GM18508 (cell line): ENCODE measurements at regions not wholly inside any gene's neighbourhood (a gene's known extent, or its start where the extent isn't known, plus 50 kb on each side); places are given as distances from the start of the nearest gene placed in this dataset.

Experiments
- ATAC-seq: cut with Tn5 transposase; IDR thresholded peaks from one replicate; pipeline ENCODE4 v1.9.1; 2021; ENCODE audit warnings: moderate number of reproducible peaks; ENCODE audit not compliant: insufficient read depth, unreplicated experiment

- ATAC-seq, result no peak
These were observed 195.3 kb downstream of the LIG4 start for GRCh38 chr13:108020027-108020426.

- no peak for ATAC-seq
These were observed 196.9 kb downstream of the LIG4 start for GRCh38 chr13:108018371-108018870.

DNA sequence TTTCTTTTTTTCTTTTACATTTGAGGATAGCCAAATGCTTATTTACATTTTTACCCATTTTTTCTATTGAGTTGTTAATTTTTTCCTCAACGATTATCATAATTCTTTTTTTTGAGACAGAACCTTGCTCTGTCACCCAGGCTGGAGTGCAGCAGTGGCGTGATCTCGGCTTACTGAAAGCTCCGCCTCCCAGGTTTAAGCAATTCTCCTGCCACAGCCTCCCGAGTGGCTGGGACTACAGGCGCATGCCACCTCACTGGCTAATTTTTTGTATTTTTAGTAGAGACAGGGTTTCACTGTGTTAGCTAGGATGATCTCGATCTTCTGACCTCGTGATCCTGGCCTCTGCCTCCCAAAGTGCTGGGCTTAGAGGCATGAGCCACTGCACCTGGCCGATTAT lies 208.7 kb downstream of the LIG4 start:
- no peak for ATAC-seq

DNA sequence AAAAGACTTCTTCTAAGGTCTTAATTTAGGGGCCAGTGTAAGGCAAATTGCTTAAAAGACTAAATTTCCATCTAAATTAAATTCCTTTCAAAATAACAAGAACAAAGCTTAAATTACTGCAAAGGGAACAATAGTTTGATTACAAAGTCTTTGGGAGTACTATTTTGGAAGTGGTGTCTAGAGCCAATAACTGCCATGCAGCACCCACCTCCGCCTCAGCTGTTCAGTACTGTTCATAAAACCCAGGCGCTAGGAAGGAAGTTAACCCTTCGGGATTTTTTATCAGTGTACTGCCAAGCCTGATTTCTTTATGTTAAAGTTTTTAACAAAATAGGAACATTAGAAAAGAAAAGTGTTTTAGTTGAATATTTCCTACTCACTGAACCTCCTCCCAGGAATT lies 210.1 kb downstream of the LIG4 start:
- ATAC-seq, result no peak

GRCh38 chr13:108003626-108004025 lies 211.7 kb downstream of the LIG4 start:
- ATAC-seq, result no peak

DNA sequence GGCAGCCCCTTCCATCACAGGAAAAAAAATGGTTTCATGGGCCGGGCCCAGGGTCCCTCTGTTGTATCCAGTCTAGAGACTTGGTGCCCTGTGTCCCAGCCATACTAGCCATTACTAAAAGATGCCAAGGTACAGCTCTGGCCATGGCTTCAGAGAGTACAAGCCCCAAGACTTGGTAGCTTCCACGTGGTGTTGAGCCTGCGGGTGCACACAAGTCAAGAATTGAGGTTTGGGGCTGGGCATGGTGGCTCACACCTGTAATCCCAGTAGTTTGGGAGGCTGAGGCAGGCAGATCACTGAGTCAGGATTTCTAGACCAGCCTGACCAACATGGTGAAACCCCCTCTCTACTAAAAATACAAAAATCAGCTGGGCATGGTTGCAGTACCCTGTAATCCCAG lies 214.3 kb downstream of the LIG4 start:
- no peak for ATAC-seq

DNA sequence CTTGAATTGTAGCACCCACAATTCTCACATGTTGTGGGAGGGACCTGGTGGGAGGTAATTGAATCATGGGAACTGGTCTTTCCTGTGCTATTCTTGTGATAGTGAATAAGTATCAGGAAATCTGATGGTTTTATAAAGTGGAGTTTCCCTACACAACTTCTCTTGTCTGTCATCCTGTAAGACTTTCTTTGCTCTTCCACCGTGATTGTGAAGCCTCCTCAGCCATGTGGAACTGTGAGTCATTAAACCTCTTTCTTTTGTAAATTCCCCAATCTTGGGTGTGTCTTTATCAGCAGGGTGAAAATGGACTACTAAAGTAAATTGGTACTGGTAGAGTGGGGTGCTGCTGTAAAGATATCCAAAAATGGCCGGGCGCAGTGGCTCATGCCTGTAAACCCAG lies 215.6 kb downstream of the LIG4 start:
- no peak for ATAC-seq

- no peak for ATAC-seq
These were observed 221.2 kb downstream of the LIG4 start for GRCh38 chr13:107994137-107994536.

DNA sequence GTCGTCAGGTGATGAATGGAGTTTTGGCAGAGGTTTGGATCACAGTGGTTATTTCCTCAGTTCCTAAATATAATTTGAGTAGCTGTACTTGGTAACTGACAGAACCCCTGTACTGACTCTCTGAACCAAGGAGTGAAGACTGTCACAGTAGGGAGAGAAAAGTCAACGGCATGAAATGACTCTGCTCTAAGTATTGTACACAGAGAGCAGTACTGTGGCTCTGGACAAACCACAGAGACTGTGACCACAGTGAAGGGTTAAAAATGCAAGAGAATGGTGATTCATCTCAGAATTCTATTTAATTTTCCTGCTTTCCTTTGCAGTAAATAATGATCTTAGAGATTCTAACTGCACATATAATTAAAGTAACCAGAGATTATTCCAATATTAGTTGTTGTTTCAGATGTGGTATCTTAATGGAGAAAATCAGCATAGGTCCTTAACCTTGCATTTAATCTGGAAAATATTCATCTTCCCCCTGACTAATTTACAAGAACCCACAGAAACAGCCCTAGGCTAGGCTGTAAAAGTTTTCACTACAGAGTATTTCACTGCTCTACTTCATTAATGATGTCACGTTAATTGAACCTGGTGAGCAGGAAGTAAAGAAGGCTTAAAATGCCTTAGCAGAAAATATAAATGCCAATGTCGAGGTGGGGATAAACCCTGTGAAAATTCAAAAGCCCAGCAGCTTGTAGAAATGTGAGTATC lies 221.9 kb downstream of the LIG4 start:
- ATAC-seq, result no peak

- ATAC-seq, result no peak
These were observed 222.8 kb downstream of the LIG4 start for GRCh38 chr13:107992542-107992941.

DNA sequence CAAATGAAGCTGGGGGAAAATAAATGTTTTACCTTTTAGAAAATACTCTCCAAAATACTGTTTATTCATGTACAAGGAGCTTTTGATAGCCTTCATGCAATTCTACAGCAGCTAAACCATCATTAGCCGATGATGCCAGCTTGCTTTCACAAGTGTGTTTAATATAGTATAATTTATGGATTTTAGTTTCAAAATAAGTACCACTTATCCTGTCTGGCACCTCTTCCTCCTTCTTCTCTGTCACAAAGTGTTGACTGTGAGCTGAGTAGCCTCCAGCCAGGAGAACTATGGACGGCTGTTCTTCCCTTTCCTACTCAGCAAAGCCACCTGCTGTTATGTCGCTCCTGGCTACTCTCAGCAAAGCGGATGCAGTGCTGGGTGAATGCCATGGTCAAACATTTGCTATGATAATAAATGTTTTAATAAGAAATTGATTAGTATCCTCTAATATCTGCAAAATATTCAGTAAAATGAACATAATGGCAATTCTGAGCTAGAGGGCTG lies 238.2 kb downstream of the LIG4 start:
- no peak for ATAC-seq

GRCh38 chr13:107976628-107977027 lies 238.7 kb downstream of the LIG4 start:
- ATAC-seq, result no peak

DNA sequence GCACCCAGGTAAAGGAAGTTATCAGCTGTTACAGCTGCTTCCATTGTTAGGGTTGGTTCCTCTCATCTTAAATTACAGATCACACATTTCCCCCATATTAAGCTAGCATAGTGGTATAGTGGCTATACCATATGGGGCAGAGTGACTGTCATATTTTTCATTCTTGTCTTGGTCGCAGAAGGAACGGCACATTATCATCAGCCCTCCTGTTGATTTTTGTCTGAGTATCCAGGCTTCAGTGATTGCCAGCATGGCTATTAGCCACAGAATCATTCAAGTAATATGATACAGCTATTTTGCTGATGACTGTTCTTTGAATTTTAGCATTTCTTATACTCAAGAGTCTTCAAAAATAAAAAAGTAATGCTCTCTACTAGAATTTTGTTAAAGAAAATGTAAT lies 240.9 kb downstream of the LIG4 start:
- no peak for ATAC-seq

- ATAC-seq, result no peak
These were observed 245.8 kb downstream of the LIG4 start for GRCh38 chr13:107969546-107969945.

- ATAC-seq, result no peak
These were observed 246.9 kb downstream of the LIG4 start for GRCh38 chr13:107968470-107968869.

DNA sequence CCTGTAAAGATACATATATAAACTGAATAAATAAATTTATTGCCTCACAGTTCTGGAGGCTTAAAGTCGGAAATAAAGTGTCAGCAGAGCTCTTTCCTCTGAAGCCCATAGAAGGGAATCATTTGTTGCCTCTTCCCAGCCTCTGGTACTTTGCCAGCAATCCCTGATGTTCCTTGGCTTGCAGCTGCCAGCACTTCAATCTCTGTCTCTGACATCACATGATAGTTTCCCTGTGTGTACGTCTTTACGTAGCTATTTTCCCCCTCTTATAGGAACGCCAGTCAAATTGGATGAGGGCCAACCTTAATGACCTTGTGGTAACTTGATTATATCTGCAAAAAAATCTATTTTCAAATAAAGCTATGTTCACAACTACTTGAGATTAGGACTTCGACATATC lies 250.9 kb downstream of the LIG4 start:
- no peak for ATAC-seq

DNA sequence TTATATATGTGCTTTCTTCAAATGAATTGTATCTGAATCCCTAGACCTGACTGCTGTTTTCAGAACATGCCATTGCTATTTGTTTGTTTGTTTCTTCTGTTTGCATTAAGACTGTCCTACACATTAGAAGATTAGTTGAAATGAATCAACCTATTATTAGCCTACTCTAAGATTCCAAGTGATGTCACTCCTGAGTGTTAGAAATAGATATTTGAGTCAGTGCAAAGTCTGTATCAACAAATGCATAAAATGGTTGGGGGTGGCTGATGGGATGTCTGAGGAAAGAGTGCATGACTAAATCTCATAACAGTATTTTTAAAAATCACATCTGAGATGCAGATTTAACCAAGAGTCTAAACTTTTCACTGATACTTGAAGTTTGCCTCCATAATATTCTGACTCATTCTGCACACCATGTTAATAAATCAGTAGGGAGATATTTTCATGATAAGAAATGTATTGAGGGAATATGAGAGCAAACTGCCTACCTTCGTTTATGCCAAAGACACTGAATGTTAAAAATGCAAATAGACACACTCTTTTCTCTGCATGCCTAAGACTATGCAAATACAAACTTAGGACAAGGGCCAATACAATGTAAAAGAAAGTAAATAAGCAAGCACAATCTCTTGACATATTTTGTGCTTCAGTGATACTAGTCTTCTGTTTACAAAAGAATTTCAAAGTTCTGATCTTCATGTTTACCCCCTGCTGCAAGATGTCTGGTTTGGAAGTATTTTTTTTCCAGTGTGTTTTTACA lies 253.3 kb downstream of the LIG4 start:
- ATAC-seq, result no peak

GRCh38 chr13:107960301-107960700 lies 255.0 kb downstream of the LIG4 start:
- no peak for ATAC-seq

DNA sequence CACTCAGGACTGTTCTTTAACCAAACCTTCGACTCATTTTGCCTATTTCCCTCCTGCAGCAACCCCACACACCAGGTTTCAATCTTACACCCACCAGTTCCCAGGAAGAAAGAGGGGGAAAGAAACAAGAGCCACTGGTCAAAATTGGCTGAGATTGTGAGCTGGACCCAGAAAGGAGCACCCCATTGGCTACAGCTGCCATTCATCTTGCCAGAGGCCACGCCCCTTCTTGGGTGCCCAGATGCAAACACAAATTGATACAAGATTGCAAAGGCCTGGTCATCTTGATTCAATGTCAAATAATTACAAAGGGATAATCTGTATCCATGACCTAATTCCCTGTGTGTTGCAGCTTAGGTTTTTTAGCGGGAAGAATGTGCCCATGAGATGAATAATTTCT lies 258.4 kb downstream of the LIG4 start:
- no peak for ATAC-seq

DNA sequence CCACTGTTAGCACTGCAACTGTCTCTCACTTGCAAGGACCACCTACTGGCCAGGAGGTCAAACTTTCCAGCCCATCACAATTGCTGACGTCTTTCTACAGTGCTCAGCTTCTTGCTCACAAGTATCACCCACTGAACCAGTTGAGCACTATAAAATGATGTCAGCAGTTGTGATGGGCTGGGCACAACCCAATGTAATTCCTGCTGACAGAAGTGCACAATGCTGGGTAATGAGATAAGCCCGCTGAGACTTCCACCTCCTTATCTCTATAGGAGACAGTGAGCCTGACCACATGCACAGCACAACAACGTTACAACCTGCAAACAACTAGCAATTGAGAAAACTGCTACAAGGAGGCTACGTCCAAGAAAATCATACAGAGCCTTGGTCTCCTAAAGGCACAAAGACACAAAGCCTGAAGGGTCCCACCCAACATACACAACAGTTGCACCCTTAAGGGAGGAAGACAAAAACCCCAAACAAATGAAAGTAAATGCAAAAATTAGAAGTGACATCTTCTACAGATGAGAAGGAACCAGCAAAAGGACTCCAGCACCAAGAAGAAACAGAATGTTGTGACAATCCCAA lies 273.2 kb downstream of the LIG4 start:
- no peak for ATAC-seq

DNA sequence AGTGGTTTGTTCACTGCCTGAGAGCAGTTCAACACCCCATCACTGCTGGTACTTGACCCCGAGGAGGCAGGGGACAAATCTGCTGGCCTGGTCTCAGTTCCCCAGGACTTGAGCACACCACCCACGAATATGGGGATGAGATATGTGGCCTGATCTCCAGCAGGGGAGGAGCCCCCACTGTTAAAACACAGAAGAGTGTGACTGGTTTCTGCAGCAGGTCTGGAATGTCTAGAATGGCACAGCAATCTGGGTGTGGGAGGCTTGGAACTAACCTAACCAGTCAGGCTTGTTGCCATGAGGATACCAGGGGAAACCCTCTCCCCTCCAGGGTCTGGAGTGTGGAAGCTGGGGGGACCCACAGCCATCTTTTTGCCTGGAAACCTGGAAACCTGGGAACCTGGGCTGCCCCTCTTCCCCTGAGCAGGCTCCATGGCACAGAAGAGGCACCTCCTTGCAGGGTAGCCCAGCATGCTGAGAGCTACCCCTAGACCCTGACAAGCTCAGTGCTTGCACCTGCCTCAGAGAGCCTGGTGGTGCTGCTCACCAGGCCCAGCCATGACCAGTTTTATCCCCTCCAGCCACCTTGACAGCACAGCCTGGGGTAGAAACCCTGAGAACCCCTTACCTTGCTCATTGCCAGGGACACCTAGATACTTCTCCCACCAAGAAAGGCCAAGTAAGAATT lies 273.8 kb downstream of the LIG4 start:
- ATAC-seq, result no peak
